ENCODE measurements at regions not wholly inside any gene's neighbourhood (a gene's known extent, or its start where the extent isn't known, plus 50 kb on each side); places are given as distances from the start of the nearest gene placed in this dataset.

GRCh38 chr19:57008432-57008831 is 111.4 kb upstream of the USP29 start:
- TF ChIP-seq BHLHE40 (IDR thresholded peaks at IDR 0.05; ENCODE audit: borderline replicate concordance) = no peak
- no peak for TF ChIP-seq SP1 (IDR thresholded peaks at IDR 0.05)
- no peak for TF ChIP-seq TARDBP (IDR thresholded peaks at IDR 0.05)
